HCT116 (cell line): ENCODE measurements at regions not wholly inside any gene's neighbourhood (a gene's known extent, or its start where the extent isn't known, plus 50 kb on each side); places are given as distances from the start of the nearest gene placed in this dataset.

Experiments
- ATAC-seq: fragments of 200-7000 bp; cut with Tn5 transposase; 2 replicates; pipeline ENCODE4 v1.9.1; 2020; ENCODE audit warnings: mild to moderate bottlenecking, moderate library complexity
- BruUV-seq: library from RNA; stranded (reverse); fragments of 400-500 nt; replicated peaks from 2 replicates; lab custom pipeline; 2021; lab: Mats Ljungman, UMichigan
- CTCF ChIA-PET: fragments of 300-600 bp; sonication (Branson Sonifier 250); formaldehyde crosslinking; loops from one replicate; lab custom pipeline; 2021; ENCODE audit warnings: antibody characterized with exemption; lab: Charles Lee
- POLR2A ChIA-PET: fragments of 300-600, 350-600 bp; sonication (Branson Sonifier 250); formaldehyde crosslinking; loops from one replicate; lab custom pipeline; 2021; ENCODE audit warnings: antibody characterized with exemption; lab: Charles Lee
- RAD21 ChIA-PET, 2 experiments: fragments of 300-600 bp; sonication (Branson Sonifier 250); formaldehyde crosslinking; loops; one replicate each; lab custom pipeline; 2023; ENCODE audit warnings: low total read pairs in 2 of 2; ENCODE audit not compliant: uncharacterized antibody in 2 of 2, unreplicated experiment in 2 of 2, low non-redundant PET in 1 of 2; lab: Charles Lee
- DNase-seq: peaks from one replicate; pipeline ENCODE4 v3.0.0-alpha.2; 2010; ENCODE audit warnings: low read depth, low spot score
- H2AFZ ChIP-seq: fragments of 200-600 bp; shearing (Covaris generic), sonication (generic); 2 replicates; pipeline ENCODE4 v1.6.1; 2017; ENCODE audit warnings: low read depth, mixed run types, mixed read lengths, antibody characterized with exemption, low read length; ENCODE audit not compliant: poor library complexity, severe bottlenecking
- H3K27ac ChIP-seq: 2 replicates; pipeline ENCODE4 v1.5.1; 2012; ENCODE audit warnings: low read depth, low read length
- H3K27me3 ChIP-seq: fragments of 200-600 bp; sonication (generic); 2 replicates; pipeline ENCODE4 v1.6.1; 2016; ENCODE audit warnings: mixed run types, low read length, mixed read lengths; ENCODE audit not compliant: insufficient read depth
- H3K36me3 ChIP-seq, 2 experiments: fragments of 200-500 bp in 1 of 2; fragments of 200-600 bp in 1 of 2; sonication (Bioruptor generic) in 1 of 2; sonication (generic) in 1 of 2; 2 replicates each; pipeline versions ENCODE4 v1.5.1 to v1.6.1; 2014 to 2016; ENCODE audit warnings: low read length in 2 of 2, inconsistent platforms in 1 of 2, mixed read lengths in 1 of 2, mixed run types in 1 of 2; ENCODE audit not compliant: insufficient read depth in 2 of 2, control insufficient read depth in 1 of 2
- H3K4me1 ChIP-seq, 2 experiments: fragments of 200-600 bp in 1 of 2; sonication (generic) in 1 of 2; 2 replicates each; pipeline versions ENCODE4 v1.5.1 to v1.6.1; 2012 to 2017; ENCODE audit warnings: low read length in 2 of 2, inconsistent platforms in 1 of 2, mild to moderate bottlenecking in 1 of 2, mixed read lengths in 1 of 2, mixed run types in 1 of 2, moderate library complexity in 1 of 2; ENCODE audit not compliant: insufficient read depth in 2 of 2, control insufficient read depth in 1 of 2
- H3K4me2 ChIP-seq: fragments of 200-600 bp; sonication (generic); 2 replicates; pipeline ENCODE4 v1.6.1; 2017; ENCODE audit warnings: mixed run types, low read length, mixed read lengths
- H3K4me3 ChIP-seq, 2 experiments: fragments of 200-600 bp in 1 of 2; sonication (generic) in 1 of 2; replicated peaks in 1 of 2; 2 replicates each; pipeline ENCODE4 v1.5.1; 2011 to 2016; ENCODE audit warnings: low read length in 2 of 2, control low read depth in 1 of 2, low read depth in 1 of 2, mild to moderate bottlenecking in 1 of 2, mixed read lengths in 1 of 2, mixed run types in 1 of 2
- H3K79me2 ChIP-seq: fragments of 200-600 bp; sonication (generic); 2 replicates; pipeline ENCODE4 v1.6.1; 2017; ENCODE audit warnings: mild to moderate bottlenecking, mixed run types, low read length, moderate library complexity, mixed read lengths; ENCODE audit not compliant: insufficient read depth
- H3K9ac ChIP-seq: fragments of 200-600 bp; sonication (generic); 2 replicates; pipeline ENCODE4 v1.6.1; 2016; ENCODE audit warnings: low read length, mixed read lengths
- H3K9me2 ChIP-seq: fragments of 200-600 bp; sonication (generic), shearing (Covaris generic); 2 replicates; pipeline ENCODE4 v1.6.1; 2017; ENCODE audit warnings: mixed run types, mild to moderate bottlenecking, moderate library complexity; ENCODE audit not compliant: insufficient read depth
- H3K9me3 ChIP-seq, 2 experiments: fragments of 200-500 bp in 1 of 2; fragments of 200-600 bp in 1 of 2; sonication (Bioruptor generic) in 1 of 2; sonication (generic) in 1 of 2; 2 replicates each; pipeline ENCODE4 v1.6.1; 2014 to 2017; ENCODE audit warnings: low read length in 2 of 2, mixed read lengths in 2 of 2, inconsistent platforms in 1 of 2, low read depth in 1 of 2, mild to moderate bottlenecking in 1 of 2, mixed run types in 1 of 2, moderate library complexity in 1 of 2; ENCODE audit not compliant: control insufficient read depth in 1 of 2, insufficient read depth in 1 of 2
- H4K20me1 ChIP-seq: fragments of 200-600 bp; sonication (generic), shearing (Covaris generic); 2 replicates; pipeline ENCODE4 v1.6.1; 2017; ENCODE audit warnings: mixed run types, mild to moderate bottlenecking, moderate library complexity; ENCODE audit not compliant: insufficient read depth
- EGR1 ChIP-seq: IDR thresholded peaks from 2 replicates; pipeline ENCODE4 v1.6.1; 2012; ENCODE audit warnings: low read depth
- EZH2phosphoT487 ChIP-seq: fragments of 200-600 bp; IDR thresholded peaks from 2 replicates; pipeline ENCODE4 v1.6.1; 2018; ENCODE audit warnings: antibody characterized with exemption, borderline replicate concordance
- FOSL1 ChIP-seq: IDR thresholded peaks from 2 replicates; pipeline ENCODE4 v1.6.1; 2012; ENCODE audit warnings: low read depth
- POLR2A ChIP-seq: IDR thresholded peaks from 2 replicates; pipeline ENCODE4 v1.7.0; 2011; ENCODE audit warnings: borderline replicate concordance; ENCODE audit not compliant: insufficient read depth, insufficient read length; ENCODE audit errors: extremely low read depth
- TCF7L2 ChIP-seq: IDR thresholded peaks from 2 replicates; pipeline ENCODE4 v1.7.0; 2011; ENCODE audit warnings: borderline replicate concordance, inconsistent platforms; ENCODE audit not compliant: insufficient read depth, insufficient read length; ENCODE audit errors: extremely low read depth
- intact Hi-C: fragments of 100-400 bp; cut with micrococcal nuclease; formaldehyde crosslinking; loops from 2 replicates; pipeline ENCODE4 v1.10.0; 2022
- TF ChIP-seq, protein P1 (sequence below): IDR thresholded peaks from 2 replicates; pipeline ENCODE4 v1.6.1; 2011; ENCODE audit warnings: mild to moderate bottlenecking, low read length, moderate library complexity; ENCODE audit not compliant: insufficient replicate concordance; ENCODE audit errors: extremely low read depth
- TF ChIP-seq, protein P2 (sequence below), 3 experiments: fragments of 200-600 bp in 1 of 3; sonication (generic) in 1 of 3; IDR thresholded peaks in 2 of 3; conservative IDR thresholded peaks in 1 of 3; 2 replicates each; pipeline ENCODE4 v1.5.1; 2012 to 2017; ENCODE audit warnings: low read depth in 2 of 3, low read length in 2 of 3, antibody characterized with exemption in 1 of 3, borderline replicate concordance in 1 of 3, control low read depth in 1 of 3, mild to moderate bottlenecking in 1 of 3, mixed read lengths in 1 of 3, mixed run types in 1 of 3, moderate library complexity in 1 of 3; ENCODE audit not compliant: insufficient read depth in 1 of 3

DNA sequence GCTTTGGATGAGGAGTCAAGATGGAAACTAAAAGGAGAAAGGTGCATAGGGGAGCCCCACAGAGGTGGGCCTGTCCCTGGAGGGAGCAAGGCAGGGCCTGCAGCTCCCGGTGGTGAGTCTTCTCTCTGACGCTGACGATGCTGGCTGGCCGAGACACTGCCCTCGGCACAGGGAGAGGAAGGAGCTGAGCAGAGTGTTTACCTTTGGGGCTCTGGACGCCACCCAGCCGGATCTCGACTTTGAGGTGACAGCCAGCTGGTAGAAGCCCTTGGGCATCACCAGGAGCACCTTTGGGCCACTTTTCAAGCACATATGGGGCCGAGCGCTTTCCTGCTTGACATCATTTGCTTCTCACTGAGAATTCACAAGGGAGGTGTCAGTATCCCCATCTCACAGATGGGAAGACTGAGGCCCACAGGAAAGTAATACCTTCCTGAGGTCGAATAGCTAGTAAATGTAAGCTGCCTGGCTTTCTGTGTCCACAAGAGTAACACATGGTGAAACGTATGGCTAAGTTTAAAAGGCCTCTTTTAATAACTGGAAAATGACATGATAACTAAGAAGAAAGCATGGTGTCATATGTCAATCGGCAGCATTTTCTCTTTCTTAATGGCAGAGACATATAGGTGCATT lies 294.3 kb upstream of the TNRC6C start:
- Histone ChIP-seq H3K4me1 (no peaks in the 10 kb centered on the region), H3K4me2 (no peak overlapping the region), H3K36me3 (no peaks in the 10 kb centered on the region), H2AFZ (no peak overlapping the region), H3K27ac (no peak overlapping the region), H3K27me3 (peaks cover 18% of the 10 kb centered on the region), H3K9me2 (no peaks in the 10 kb centered on the region), H3K4me3 (no peak overlapping the region), H3K9me3 (peaks cover 4 to 5% of the 10 kb centered on the region in 2 experiments; a peak in 2 of 4 replicates), H4K20me1 (no peaks in the 10 kb centered on the region), H3K79me2 (no peaks in the 10 kb centered on the region), H3K9ac (no peak overlapping the region)
- POLR2A ChIA-PET: no interaction called here
- ATAC-seq (no peak), DNase-seq (no peak)
- RAD21 ChIA-PET: no interaction called here
- CTCF ChIA-PET: no interaction called here
- intact Hi-C loops: no loop called here
- TF ChIP-seq TCF7L2 (no peak), FOSL1 (no peak), POLR2A (no peak), EZH2phosphoT487 (no peak), EGR1 (no peak)
- TF ChIP-seq, protein P1, sequence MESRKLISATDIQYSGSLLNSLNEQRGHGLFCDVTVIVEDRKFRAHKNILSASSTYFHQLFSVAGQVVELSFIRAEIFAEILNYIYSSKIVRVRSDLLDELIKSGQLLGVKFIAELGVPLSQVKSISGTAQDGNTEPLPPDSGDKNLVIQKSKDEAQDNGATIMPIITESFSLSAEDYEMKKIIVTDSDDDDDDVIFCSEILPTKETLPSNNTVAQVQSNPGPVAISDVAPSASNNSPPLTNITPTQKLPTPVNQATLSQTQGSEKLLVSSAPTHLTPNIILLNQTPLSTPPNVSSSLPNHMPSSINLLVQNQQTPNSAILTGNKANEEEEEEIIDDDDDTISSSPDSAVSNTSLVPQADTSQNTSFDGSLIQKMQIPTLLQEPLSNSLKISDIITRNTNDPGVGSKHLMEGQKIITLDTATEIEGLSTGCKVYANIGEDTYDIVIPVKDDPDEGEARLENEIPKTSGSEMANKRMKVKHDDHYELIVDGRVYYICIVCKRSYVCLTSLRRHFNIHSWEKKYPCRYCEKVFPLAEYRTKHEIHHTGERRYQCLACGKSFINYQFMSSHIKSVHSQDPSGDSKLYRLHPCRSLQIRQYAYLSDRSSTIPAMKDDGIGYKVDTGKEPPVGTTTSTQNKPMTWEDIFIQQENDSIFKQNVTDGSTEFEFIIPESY: no peak
- TF ChIP-seq, protein P2, sequence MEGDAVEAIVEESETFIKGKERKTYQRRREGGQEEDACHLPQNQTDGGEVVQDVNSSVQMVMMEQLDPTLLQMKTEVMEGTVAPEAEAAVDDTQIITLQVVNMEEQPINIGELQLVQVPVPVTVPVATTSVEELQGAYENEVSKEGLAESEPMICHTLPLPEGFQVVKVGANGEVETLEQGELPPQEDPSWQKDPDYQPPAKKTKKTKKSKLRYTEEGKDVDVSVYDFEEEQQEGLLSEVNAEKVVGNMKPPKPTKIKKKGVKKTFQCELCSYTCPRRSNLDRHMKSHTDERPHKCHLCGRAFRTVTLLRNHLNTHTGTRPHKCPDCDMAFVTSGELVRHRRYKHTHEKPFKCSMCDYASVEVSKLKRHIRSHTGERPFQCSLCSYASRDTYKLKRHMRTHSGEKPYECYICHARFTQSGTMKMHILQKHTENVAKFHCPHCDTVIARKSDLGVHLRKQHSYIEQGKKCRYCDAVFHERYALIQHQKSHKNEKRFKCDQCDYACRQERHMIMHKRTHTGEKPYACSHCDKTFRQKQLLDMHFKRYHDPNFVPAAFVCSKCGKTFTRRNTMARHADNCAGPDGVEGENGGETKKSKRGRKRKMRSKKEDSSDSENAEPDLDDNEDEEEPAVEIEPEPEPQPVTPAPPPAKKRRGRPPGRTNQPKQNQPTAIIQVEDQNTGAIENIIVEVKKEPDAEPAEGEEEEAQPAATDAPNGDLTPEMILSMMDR (IDR thresholded peaks at IDR 0.05 in 2 of 3, conservative IDR thresholded peaks at IDR 0.05 in 1 of 3; ENCODE audit: borderline replicate concordance in 1 of 3, insufficient read depth in 1 of 3, low read depth in 2 of 3, low read length in 2 of 3): no peak
- no TSS peak for BruUV-seq
